Gastroesophageal sphincter (tissue), 3 donors: ENCODE measurements at regions not wholly inside any gene's neighbourhood (a gene's known extent, or its start where the extent isn't known, plus 50 kb on each side); places are given as distances from the start of the nearest gene placed in this dataset.

Experiments
- CTCF ChIP-seq, 4 experiments: fragments of 200-600 bp in 2 of 4; fragments of 450-650 bp in 2 of 4; sonication (generic) in 1 of 4; IDR thresholded peaks; one replicate each; pipeline ENCODE4 v1.5.1; 2017 to 2019; ENCODE audit warnings: antibody characterized with exemption in 4 of 4, mild to moderate bottlenecking in 2 of 4, moderate library complexity in 2 of 4
- POLR2A ChIP-seq, 2 donors: fragments of 450-650 bp; IDR thresholded peaks; one replicate each; pipeline ENCODE4 v1.6.1; 2017; ENCODE audit warnings: antibody characterized with exemption in 2 of 2, mild to moderate bottlenecking in 2 of 2, moderate library complexity in 1 of 2
- POLR2AphosphoS5 ChIP-seq: sonication (generic); formaldehyde crosslinking; IDR thresholded peaks from one replicate; pipeline ENCODE4 v1.6.1; 2017; ENCODE audit warnings: antibody characterized with exemption

DNA sequence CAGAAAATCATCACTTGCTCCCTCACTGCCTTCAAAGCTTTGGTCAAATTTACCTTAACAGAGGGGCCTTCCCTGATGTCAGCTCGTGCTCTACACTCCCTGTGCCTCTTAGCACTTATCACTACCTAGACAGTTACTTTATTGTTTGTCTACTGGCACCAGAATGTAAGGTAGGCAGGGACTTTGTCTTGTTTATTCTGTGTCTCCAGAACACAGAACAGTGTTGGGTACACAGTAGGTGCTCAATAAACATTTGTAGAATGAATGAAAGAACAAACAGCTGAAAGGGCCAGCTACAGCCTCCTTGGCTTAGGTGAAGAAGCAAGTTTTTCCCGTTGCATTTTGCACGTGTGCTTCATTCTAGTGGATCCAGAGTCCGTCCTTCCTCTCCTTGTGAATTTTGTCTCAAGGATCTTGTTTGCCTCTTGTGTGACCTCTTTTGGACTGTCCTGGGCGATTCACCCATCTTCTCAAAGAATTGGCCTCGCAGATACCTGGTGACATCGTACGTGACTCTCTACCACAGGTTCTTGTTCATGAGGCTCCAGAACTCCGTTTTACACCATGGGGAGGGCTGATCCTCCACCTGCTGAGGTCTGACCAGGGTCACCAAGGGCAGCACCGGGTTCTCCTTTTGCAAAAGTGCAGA lies 84.2 kb upstream of the ARMC2 start:
- TF ChIP-seq CTCF (IDR thresholded peaks at IDR 0.05) (no peak), POLR2AphosphoS5 (no peak), POLR2A (IDR thresholded peaks at IDR 0.05) (no peak)
